ENCODE measurements at regions not wholly inside any gene's neighbourhood (a gene's known extent, or its start where the extent isn't known, plus 50 kb on each side); places are given as distances from the start of the nearest gene placed in this dataset.

GRCh38 chr14:38517426-38517825 is 261.5 kb upstream of the CLEC14A start:
- DNase-seq (ENCODE audit: low read depth), result no peak
- TF ChIP-seq CTCF (IDR thresholded peaks at IDR 0.05; ENCODE audit: insufficient read depth, low read depth, low read length), result no peak
- no peak overlapping the region for H3K4me3 ChIP-seq (ENCODE audit: low read depth, low read length)

- H3K4me3 ChIP-seq (ENCODE audit: low read depth, low read length), result no peak overlapping the region
- TF ChIP-seq CTCF (IDR thresholded peaks at IDR 0.05; ENCODE audit: insufficient read depth, low read depth, low read length), result no peak
- DNase-seq (ENCODE audit: low read depth), result no peak
Measured at GRCh38 chr14:38512236-38512635, 256.3 kb upstream of the CLEC14A start.

- TF ChIP-seq CTCF (IDR thresholded peaks at IDR 0.05; ENCODE audit: insufficient read depth, low read depth, low read length), result no peak
- no peak for DNase-seq (ENCODE audit: low read depth)
Measured at GRCh38 chr14:38507299-38507698, 251.4 kb upstream of the CLEC14A start.

GRCh38 chr14:38505973-38506249 is 250.0 kb upstream of the CLEC14A start:
- TF ChIP-seq CTCF (IDR thresholded peaks at IDR 0.05; ENCODE audit: insufficient read depth, low read depth, low read length), result no peak
- no peak for DNase-seq (ENCODE audit: low read depth)

More at GRCh38 chr14:38507299-38507698, 251.4 kb upstream of the CLEC14A start:
- H3K4me3 ChIP-seq (ENCODE audit: low read depth, low read length), result no peak overlapping the region

GRCh38 chr14:38505221-38505972 is 249.5 kb upstream of the CLEC14A start:
- peak; percentile 88 for DNase-seq (ENCODE audit: low read depth)
- TF ChIP-seq CTCF (IDR thresholded peaks at IDR 0.05; ENCODE audit: insufficient read depth, low read depth, low read length), result no peak
- no peak overlapping the region for H3K4me3 ChIP-seq (ENCODE audit: low read depth, low read length)

More at GRCh38 chr14:38505973-38506249, 250.0 kb upstream of the CLEC14A start:
- H3K4me3 ChIP-seq (ENCODE audit: low read depth, low read length), result no peak overlapping the region

GRCh38 chr14:38504175-38504574 is 248.3 kb upstream of the CLEC14A start:
- TF ChIP-seq CTCF (IDR thresholded peaks at IDR 0.05; ENCODE audit: insufficient read depth, low read depth, low read length), result no peak
- no peak for DNase-seq (ENCODE audit: low read depth)
- H3K4me3 ChIP-seq (ENCODE audit: low read depth, low read length), result no peak overlapping the region

GRCh38 chr14:38502239-38502638 is 246.3 kb upstream of the CLEC14A start:
- TF ChIP-seq CTCF (IDR thresholded peaks at IDR 0.05; ENCODE audit: insufficient read depth, low read depth, low read length), result no peak
- peak; percentile 27 for DNase-seq (ENCODE audit: low read depth)
- no peak overlapping the region for H3K4me3 ChIP-seq (ENCODE audit: low read depth, low read length)
